IMR-90 (cell line): ENCODE measurements at regions not wholly inside any gene's neighbourhood (a gene's known extent, or its start where the extent isn't known, plus 50 kb on each side); places are given as distances from the start of the nearest gene placed in this dataset.

Experiments used
- ATAC-seq: fragments of 200-7000 bp; cut with Tn5 transposase; 2 replicates; pipeline ENCODE4 v1.9.1; 2020; ENCODE audit warnings: low read depth, mild to moderate bottlenecking, moderate library complexity
- BruUV-seq: library from RNA; stranded (reverse); fragments of 400-500 nt; replicated peaks from 2 replicates; lab custom pipeline; 2021; lab: Mats Ljungman, UMichigan
- CTCF ChIA-PET: fragments of 300-600 bp; formaldehyde crosslinking; extraction: SDS; loops from one replicate; lab custom pipeline; 2021; ENCODE audit warnings: antibody characterized with exemption; lab: Yijun Ruan, JAX
- POLR2A ChIA-PET: fragments of 300-600 bp; sonication (Branson Sonifier 250); formaldehyde crosslinking; loops from one replicate; lab custom pipeline; 2022; ENCODE audit warnings: antibody characterized with exemption; ENCODE audit not compliant: unreplicated experiment; lab: Charles Lee
- DNase-seq: peaks from one replicate; pipeline ENCODE4 v3.0.0; 2013
- H2AFZ ChIP-seq: replicated peaks from 2 replicates; pipeline ENCODE3; 2013; ENCODE audit warnings: low read length, mild to moderate bottlenecking; ENCODE audit not compliant: poor library complexity
- H2AK5ac ChIP-seq: 2 replicates; pipeline ENCODE4 v1.6.1; 2013; ENCODE audit warnings: low read depth, low read length, inconsistent platforms
- H2AK9ac ChIP-seq: replicated peaks from 2 replicates; pipeline ENCODE3; 2013; ENCODE audit warnings: mild to moderate bottlenecking, low read depth, low read length, moderate library complexity; ENCODE audit not compliant: poor library complexity
- H2BK120ac ChIP-seq: 2 replicates; pipeline ENCODE4 v1.6.1; 2013; ENCODE audit warnings: low read depth, low read length, inconsistent platforms
- H2BK15ac ChIP-seq: 3 replicates; pipeline ENCODE4 v1.6.1; 2013; ENCODE audit warnings: low read depth, low read length, inconsistent platforms
- H2BK20ac ChIP-seq: 2 replicates; pipeline ENCODE4 v1.6.1; 2013; ENCODE audit warnings: low read depth, mild to moderate bottlenecking, inconsistent platforms, low read length, moderate library complexity
- H2BK5ac ChIP-seq: 2 replicates; pipeline ENCODE4 v1.6.1; 2013; ENCODE audit warnings: mild to moderate bottlenecking, low read depth, low read length, inconsistent platforms; ENCODE audit not compliant: poor library complexity, severe bottlenecking
- H3K14ac ChIP-seq: replicated peaks from 2 replicates; pipeline ENCODE4 v1.6.1; 2013; ENCODE audit warnings: low read depth, low read length, inconsistent platforms
- H3K18ac ChIP-seq: 2 replicates; pipeline ENCODE4 v1.6.1; 2013; ENCODE audit warnings: low read depth, low read length, control low read depth
- H3K23ac ChIP-seq: 2 replicates; pipeline ENCODE4 v1.6.1; 2013; ENCODE audit warnings: low read depth, low read length, inconsistent platforms
- H3K27ac ChIP-seq: 2 replicates; pipeline ENCODE4 v1.5.1; 2013; ENCODE audit warnings: mild to moderate bottlenecking, control low read depth, low read length; ENCODE audit not compliant: insufficient read depth
- H3K27me3 ChIP-seq: 2 replicates; pipeline ENCODE4 v1.6.1; 2013; ENCODE audit warnings: low read length; ENCODE audit not compliant: control insufficient read depth, insufficient read depth
- H3K36me3 ChIP-seq: 2 replicates; pipeline ENCODE4 v1.6.1; 2013; ENCODE audit warnings: low read length, mixed read lengths; ENCODE audit not compliant: control insufficient read depth, insufficient read depth
- H3K4ac ChIP-seq: 2 replicates; pipeline ENCODE4 v1.6.1; 2013; ENCODE audit warnings: low read depth, low read length, inconsistent platforms
- H3K4me1 ChIP-seq: 2 replicates; pipeline ENCODE4 v1.6.1; 2013; ENCODE audit warnings: low read length, mixed read lengths; ENCODE audit not compliant: control insufficient read depth, insufficient read depth
- H3K4me2 ChIP-seq: 2 replicates; pipeline ENCODE4 v1.6.1; 2013; ENCODE audit warnings: low read depth, mild to moderate bottlenecking, control low read depth, low read length, moderate library complexity
- H3K4me3 ChIP-seq: 2 replicates; pipeline ENCODE4 v1.5.1; 2013; ENCODE audit warnings: low read depth, mild to moderate bottlenecking, control low read depth, low read length, moderate library complexity; ENCODE audit not compliant: insufficient read depth
- H3K56ac ChIP-seq: 2 replicates; pipeline ENCODE4 v1.6.1; 2013; ENCODE audit warnings: low read length, inconsistent platforms; ENCODE audit not compliant: insufficient read depth; ENCODE audit errors: extremely low read depth
- H3K79me1 ChIP-seq, 2 experiments: 2 replicates each; pipeline ENCODE4 v1.6.1; 2013; ENCODE audit warnings: low read length in 2 of 2, inconsistent platforms in 1 of 2, low read depth in 1 of 2
- H3K9ac ChIP-seq: 2 replicates; pipeline ENCODE4 v1.6.1; 2013; ENCODE audit warnings: low read depth, low read length, control low read depth
- H3K9me1 ChIP-seq: 2 replicates; pipeline ENCODE4 v1.6.1; 2013; ENCODE audit warnings: low read length, inconsistent platforms; ENCODE audit not compliant: insufficient read depth
- H3K9me3 ChIP-seq: 2 replicates; pipeline ENCODE4 v1.6.1; 2013; ENCODE audit warnings: low read length; ENCODE audit not compliant: control insufficient read depth, insufficient read depth
- H4K20me1 ChIP-seq: 2 replicates; pipeline ENCODE4 v1.6.1; 2013; ENCODE audit warnings: low read length, inconsistent platforms; ENCODE audit not compliant: insufficient read depth
- H4K5ac ChIP-seq: 2 replicates; pipeline ENCODE4 v1.6.1; 2013; ENCODE audit warnings: mild to moderate bottlenecking, low read depth, low read length, control low read depth
- H4K8ac ChIP-seq, 2 experiments: 2 replicates each; pipeline ENCODE4 v1.6.1; 2013; ENCODE audit warnings: low read depth in 2 of 2, low read length in 2 of 2, control low read depth in 1 of 2, inconsistent platforms in 1 of 2
- H4K91ac ChIP-seq: 2 replicates; pipeline ENCODE4 v1.6.1; 2013; ENCODE audit warnings: low read depth, low read length, inconsistent platforms; ENCODE audit not compliant: insufficient read depth
- CTCF ChIP-seq: conservative IDR thresholded peaks from 2 replicates; pipeline ENCODE4 v1.5.1; 2012; ENCODE audit warnings: mild to moderate bottlenecking, low read depth, low read length, improper control_type of control experiment
- MAZ ChIP-seq: IDR thresholded peaks from 2 replicates; pipeline ENCODE4 v1.6.1; 2012; ENCODE audit warnings: low read depth, mild to moderate bottlenecking, low read length, improper control_type of control experiment, moderate library complexity, borderline replicate concordance
- SMC3 ChIP-seq: fragments of 150-350 bp; IDR thresholded peaks from 2 replicates; pipeline ENCODE4 v1.6.1; 2016; ENCODE audit warnings: low read depth, mild to moderate bottlenecking, antibody characterized with exemption, low read length, moderate library complexity
- WGBS, 2 experiments: methylation state at CpG; one replicate each; pipeline versions ENCODE4 v1.1.5 to v1.1.7; 2013; ENCODE audit warnings: missing lambda C conversion rate in 2 of 2; ENCODE audit not compliant: insufficient read length in 1 of 2; ENCODE audit errors: extremely low coverage in 2 of 2; 5-methylcytosine and 5-hydroxymethylcytosine counted together
- dilution Hi-C: fragments of 300-500 bp; cut with HindIII; formaldehyde crosslinking; loops from one replicate; pipeline ENCODE4 v1.14.3; 2018; ENCODE audit warnings: low sequenced_read_pairs; ENCODE audit not compliant: unreplicated experiment
- in situ Hi-C: fragments of 300-500 bp; cut with MboI; formaldehyde crosslinking; loops from 3 replicates; pipeline ENCODE4 v1.14.3; 2019; ENCODE audit warnings: low sequenced_read_pairs, inconsistent platforms, mixed read lengths
- intact Hi-C: fragments of 100-400 bp; cut with micrococcal nuclease; formaldehyde crosslinking; loops from 2 replicates; pipeline ENCODE4 v1.10.0; 2022

- Histone ChIP-seq H3K23ac (no peak overlapping the region), H3K9me3 (peaks cover 10% of the 10 kb centered on the region; the same call in 1 of the 2 replicates), H2BK15ac (no peak overlapping the region), H3K4me1 (no peaks in the 10 kb centered on the region), H2AFZ (no peak overlapping the region), H2AK5ac (no peak overlapping the region), H3K9me1 (no peaks in the 10 kb centered on the region), H4K5ac (no peak overlapping the region), H3K36me3 (no peaks in the 10 kb centered on the region), H4K8ac (no peak overlapping the region), H3K27ac (no peak overlapping the region), H2BK20ac (no peak overlapping the region), H3K9ac (no peak overlapping the region), H3K14ac (no peak overlapping the region), H4K91ac (no peak overlapping the region), H3K56ac (no peak overlapping the region), H3K4ac (no peak overlapping the region), H3K18ac (no peak overlapping the region), H3K27me3 (no peaks in the 10 kb centered on the region), H2BK5ac (no peak overlapping the region), H3K4me3 (no peak overlapping the region), H2BK120ac (no peak overlapping the region), H4K20me1 (no peaks in the 10 kb centered on the region), H3K79me1 (no peaks in the 10 kb centered on the region), H2AK9ac (no peak overlapping the region), H3K4me2 (no peak overlapping the region)
- TF ChIP-seq CTCF = no peak
- no peak for TF ChIP-seq SMC3
- no peak for TF ChIP-seq MAZ
- no TSS peak for BruUV-seq
- POLR2A ChIA-PET = no interaction called here
- CTCF ChIA-PET = interaction anchor here (0.5 kb wide), 1 partner anchor 65 kb away, joined by 4 read pairs; no protein-coding TSS in a partner anchor
- intact Hi-C loops (no loop called here), dilution Hi-C loops (no loop called here), in situ Hi-C loops (no loop called here)
- DNase-seq (no peak), ATAC-seq (no peak)
- 0% methylated on average over 2 of the region's 11 CpGs; no CpG with 5 or more reads in 1 of the 2 experiments for WGBS, 2 experiments
These were observed 152.2 kb downstream of the LINC00237 start for GRCh38 chr20:20953738-20954618.
